ENCODE measurements at regions not wholly inside any gene's neighbourhood (a gene's known extent, or its start where the extent isn't known, plus 50 kb on each side); places are given as distances from the start of the nearest gene placed in this dataset.

DNA sequence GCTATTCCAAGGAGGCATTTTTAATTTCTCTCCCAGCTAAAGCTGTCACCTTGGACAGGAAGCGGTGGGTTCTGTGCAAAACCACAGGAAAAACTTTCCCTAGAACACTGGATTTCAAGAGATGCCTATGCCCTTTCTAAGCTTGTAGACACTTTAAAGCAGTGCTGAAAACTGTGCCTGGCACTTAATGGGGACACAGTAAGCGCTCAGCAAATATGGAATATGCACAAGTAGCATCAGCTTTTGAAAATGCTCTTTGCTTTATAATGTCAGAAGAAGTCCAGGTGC lies 50.9 kb upstream of the TARBP1 start:
- peaks cover 69% of the 10 kb centered on the region for H3K4me1 Mint-ChIP-seq
- H3K36me3 Mint-ChIP-seq (ENCODE audit: low read depth) = no peaks in the 10 kb centered on the region
- TF ChIP-seq, protein P1, sequence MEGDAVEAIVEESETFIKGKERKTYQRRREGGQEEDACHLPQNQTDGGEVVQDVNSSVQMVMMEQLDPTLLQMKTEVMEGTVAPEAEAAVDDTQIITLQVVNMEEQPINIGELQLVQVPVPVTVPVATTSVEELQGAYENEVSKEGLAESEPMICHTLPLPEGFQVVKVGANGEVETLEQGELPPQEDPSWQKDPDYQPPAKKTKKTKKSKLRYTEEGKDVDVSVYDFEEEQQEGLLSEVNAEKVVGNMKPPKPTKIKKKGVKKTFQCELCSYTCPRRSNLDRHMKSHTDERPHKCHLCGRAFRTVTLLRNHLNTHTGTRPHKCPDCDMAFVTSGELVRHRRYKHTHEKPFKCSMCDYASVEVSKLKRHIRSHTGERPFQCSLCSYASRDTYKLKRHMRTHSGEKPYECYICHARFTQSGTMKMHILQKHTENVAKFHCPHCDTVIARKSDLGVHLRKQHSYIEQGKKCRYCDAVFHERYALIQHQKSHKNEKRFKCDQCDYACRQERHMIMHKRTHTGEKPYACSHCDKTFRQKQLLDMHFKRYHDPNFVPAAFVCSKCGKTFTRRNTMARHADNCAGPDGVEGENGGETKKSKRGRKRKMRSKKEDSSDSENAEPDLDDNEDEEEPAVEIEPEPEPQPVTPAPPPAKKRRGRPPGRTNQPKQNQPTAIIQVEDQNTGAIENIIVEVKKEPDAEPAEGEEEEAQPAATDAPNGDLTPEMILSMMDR (IDR thresholded peaks at IDR 0.05) = no peak
- peaks cover 15% of the 10 kb centered on the region for H3K27me3 Mint-ChIP-seq (ENCODE audit: low read depth, poor library complexity)
- H3K9me3 Mint-ChIP-seq = peaks cover 6% of the 10 kb centered on the region
- no peak overlapping the region for H3K27ac Mint-ChIP-seq
- no peak for DNase-seq
- H3K4me3 Mint-ChIP-seq = no peak overlapping the region

GRCh38 chr1:234529095-234529949 lies 50.3 kb upstream of the TARBP1 start:
- Mint-ChIP-seq H3K27ac (no peak overlapping the region), H3K9me3 (peaks cover 6% of the 10 kb centered on the region), H3K27me3 (ENCODE audit: low read depth, poor library complexity) (peaks cover 15% of the 10 kb centered on the region), H3K36me3 (ENCODE audit: low read depth) (no peaks in the 10 kb centered on the region), H3K4me1 (peaks cover 63% of the 10 kb centered on the region), H3K4me3 (no peak overlapping the region)
- TF ChIP-seq, protein P1 (IDR thresholded peaks at IDR 0.05) = no peak
- no peak for DNase-seq

All from nephron progenitor cell (in vitro differentiated cells).